NCI-H2107 (cell line): ENCODE measurements at regions not wholly inside any gene's neighbourhood (a gene's known extent, or its start where the extent isn't known, plus 50 kb on each side); places are given as distances from the start of the nearest gene placed in this dataset.
A peak's percentile ranks its signal among the peaks of the same experiment; 100 is the strongest.
"Not testable (repeated sequence)": the region's sequence is repeated elsewhere in the genome, so short reads cannot be mapped to it uniquely, and the experiment has no call there.

Experiments used
- DNase-seq: peaks from one replicate; lab custom pipeline; 2025; lab: John Stamatoyannopoulos, UW

DNA sequence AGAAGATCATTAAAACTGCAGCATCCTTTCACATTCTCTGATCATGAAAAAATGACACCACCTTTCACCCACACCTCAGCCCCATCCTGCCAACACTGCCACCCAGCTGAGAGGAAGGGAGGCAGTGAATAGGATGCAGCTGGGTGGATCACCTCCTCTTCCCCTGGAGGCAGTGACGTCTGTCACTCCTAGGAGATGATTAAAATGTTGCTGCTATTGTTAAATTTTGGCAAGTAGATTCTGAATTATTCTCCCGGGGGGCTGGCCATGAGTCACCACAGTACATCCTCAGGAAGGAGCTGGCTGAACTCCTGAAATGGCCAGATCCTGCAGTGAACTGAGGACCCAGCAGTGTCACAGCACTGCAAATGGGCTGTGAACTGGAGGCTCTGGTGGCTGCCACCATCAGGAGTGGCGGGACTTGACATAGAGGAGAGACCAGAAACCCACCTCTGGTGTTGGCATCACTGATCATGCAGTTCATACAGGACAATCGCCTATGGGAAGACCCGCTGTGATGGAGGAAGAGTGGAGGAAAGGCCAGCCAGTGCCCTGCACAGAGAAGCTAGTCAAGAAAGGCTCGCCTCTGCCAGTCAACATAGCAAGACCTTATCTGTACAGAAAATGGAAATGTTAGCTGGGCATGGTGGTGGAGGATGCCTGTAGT lies 199.1 kb downstream of the FAM43A start:
- no peak for DNase-seq

GRCh38 chr3:194885766-194886165 lies 200.1 kb downstream of the FAM43A start:
- DNase-seq, result no peak

DNA sequence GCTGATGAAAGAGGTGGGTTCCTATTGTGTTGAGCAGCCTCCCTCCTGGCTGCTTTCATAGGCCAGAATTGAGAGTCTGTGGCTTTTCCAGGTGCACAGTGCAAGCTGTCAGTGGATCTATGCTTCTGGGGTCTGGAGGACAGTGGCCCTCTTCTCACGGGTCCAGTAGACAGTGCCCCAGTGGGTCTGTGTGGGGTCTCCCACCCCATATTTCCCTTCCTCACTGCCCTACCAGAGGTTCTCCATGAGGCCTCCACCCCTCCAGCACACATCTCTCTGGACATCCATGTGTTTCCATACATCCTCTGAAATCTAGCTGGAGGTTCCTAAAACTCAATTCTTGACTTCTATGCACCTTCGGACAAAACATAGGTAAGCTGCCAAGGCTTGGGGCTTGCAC lies 201.2 kb downstream of the FAM43A start:
- DNase-seq, result no peak

- DNase-seq, result not testable (repeated sequence)
Observed at GRCh38 chr3:194888062-194888461, 202.4 kb downstream of the FAM43A start.

DNA sequence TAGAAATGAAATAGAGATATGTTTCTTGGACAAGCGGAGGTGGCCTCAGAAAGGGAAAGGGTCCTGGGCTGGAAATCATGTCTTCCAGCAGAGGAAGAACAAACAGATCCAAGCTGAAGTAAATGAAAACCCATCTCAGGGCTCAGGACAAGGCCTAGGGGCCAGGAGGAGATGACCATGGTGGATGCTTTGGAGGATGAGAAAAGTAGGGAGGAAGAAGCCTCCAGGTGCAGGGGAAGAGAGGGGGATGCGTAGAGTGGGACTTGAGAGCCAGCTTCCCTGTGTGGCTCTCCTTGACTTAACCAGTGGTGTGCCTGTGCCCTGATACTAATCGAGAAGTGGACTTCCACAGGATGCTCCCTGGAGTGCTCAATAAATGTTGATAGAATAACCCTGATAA lies 203.2 kb downstream of the FAM43A start:
- no peak for DNase-seq

GRCh38 chr3:194890091-194890490 lies 204.4 kb downstream of the FAM43A start:
- no peak for DNase-seq

GRCh38 chr3:194893121-194893987 lies 207.7 kb downstream of the FAM43A start:
- no peak for DNase-seq

DNA sequence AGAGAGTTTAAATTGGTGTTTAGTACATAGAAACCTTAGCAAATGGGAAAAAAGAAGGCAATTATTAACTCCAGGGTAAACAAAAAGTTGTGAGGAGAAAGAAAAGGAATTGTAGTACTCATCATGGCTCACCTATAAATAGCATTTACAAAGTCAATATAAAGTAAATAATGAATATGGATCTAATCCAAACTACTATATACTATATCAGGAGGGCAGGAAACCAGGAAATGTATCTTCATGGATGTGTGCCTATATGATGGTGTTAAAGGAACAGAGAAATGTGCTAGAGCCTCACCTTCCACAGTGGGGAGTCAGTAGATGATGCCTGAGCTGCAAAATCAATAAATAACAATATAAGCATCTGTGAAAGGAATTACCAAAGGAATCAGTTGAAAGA lies 208.9 kb downstream of the FAM43A start:
- DNase-seq, result no peak

- DNase-seq, result no peak
Observed at GRCh38 chr3:194900854-194901522, 215.3 kb downstream of the FAM43A start.

- not testable (repeated sequence) for DNase-seq
Observed at GRCh38 chr3:194903447-194903846, 217.8 kb downstream of the FAM43A start.

DNA sequence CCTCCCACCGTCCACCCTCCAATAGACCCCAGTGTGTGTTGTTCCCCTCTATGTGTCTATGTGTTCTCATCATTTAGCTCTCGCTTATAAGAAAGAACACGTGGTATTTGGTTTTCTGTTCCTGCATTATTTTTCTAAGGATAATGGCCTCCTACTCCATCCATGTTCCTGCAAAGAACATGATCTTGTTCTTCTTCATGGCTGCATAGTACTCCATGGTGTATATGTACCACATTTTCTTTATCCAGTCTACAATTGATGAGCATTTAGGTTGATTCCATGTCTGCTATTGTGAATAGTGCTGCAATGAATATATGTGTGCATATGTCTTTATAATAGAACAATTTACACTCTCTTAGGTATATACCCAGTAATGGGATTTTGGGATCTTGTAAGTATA lies 219.3 kb downstream of the FAM43A start:
- DNase-seq, result not testable (repeated sequence)

DNA sequence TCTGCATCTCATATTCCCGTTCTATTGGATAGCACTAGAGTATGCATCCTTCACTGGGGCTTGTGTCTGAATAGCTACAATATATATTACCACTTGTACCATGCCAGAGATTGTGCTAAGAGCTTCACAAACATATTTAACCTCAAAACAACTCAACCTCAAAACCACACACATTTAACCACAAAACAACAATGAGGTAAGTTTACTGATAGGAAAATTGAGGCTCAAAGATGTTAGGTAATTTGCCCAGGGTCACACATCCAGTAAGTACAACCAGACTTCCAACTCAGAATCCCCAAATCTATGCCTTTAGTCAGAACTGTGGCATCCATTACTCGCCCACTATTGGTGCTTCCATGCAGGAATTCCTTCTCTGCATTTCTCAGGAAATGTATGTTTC lies 220.0 kb downstream of the FAM43A start:
- peak; percentile 56 for DNase-seq

DNA sequence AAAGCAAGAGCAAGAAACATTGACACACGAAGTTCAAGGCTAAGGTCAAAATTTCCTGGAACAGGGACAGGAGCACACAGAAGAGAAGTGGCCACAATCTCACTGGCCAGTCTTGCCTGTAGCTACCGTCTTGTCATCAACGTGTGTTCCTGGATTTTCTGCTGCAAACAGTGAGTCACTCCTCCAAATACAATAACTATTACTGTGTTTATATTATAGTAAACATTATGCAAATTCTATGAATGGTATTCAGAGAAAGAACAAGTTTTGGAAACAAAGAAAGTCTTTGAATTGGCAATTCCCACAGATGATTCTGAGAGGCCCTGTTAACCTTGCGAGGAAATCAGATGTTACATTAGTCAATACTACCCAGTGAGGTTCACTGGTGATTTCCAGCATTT lies 220.5 kb downstream of the FAM43A start:
- DNase-seq, result no peak

DNA sequence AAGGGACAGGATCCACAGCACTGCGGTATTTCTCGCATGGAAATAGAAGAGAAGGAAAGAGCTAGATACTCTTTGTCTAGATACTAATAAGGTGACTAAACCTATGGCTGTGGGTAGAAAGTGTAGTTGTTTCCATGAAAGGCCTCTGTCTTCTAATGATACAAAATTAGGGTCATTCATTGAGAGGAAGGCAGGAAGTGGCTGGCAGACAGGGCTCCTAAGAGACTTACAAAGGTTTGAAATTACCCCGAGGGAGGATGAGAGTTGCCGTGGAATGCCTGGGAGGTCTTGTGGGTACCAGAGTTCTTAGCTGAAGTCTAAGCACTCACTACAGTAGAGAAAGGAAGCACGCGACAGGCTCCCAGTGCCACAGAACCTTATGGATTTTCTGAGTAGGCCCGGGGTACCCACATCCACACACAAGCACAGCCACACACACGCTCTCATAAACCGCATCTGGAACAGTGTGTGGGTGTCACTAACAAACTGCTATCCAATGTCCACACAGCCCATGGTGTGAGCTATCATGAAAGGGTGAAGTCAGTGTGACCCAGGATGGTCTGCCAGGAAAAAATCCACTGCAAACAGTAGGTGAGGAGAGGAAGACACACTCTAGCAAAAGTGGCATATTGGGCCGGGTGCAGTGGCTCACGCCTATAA lies 221.4 kb downstream of the FAM43A start:
- no peak for DNase-seq

DNA sequence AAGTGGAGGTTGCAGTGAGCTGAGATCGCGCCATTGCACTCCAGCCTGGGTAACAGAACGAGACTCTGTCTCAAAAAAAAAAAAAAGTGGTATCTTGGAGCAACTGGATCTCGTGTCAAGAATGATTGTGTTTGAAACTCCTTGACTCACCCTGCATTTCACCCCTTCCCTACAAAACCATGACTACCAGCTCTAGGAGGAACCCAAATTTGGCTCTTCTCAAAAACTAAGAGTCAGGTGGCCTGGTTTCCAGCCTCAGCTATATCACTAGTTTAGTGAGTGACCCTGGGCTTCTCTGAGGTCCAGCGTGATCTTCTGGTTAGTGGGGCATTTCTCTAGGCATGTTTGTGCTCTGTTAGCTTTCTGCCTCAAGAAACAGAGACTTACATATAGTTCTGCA lies 222.1 kb downstream of the FAM43A start:
- no peak for DNase-seq

- no peak for DNase-seq
Observed at GRCh38 chr3:194908496-194908895, 222.8 kb downstream of the FAM43A start.

DNA sequence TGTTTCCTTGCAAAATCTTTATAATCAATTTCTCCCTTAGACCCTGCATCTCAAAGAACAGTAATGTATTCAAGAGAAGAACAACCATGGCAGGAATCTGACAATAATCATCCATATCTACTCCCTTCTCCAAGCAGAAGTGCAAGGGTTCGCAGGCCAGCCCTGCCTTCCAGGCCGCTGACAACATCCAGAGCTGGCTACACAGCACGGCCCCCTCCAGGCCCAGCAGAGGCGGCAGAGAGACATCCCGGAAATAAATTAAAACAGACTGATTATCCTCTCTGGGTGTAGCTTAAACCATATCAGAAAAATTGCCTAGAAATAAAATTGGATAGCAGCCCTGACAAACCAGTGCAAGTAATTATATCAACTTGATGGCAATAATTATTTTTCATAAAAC lies 223.3 kb downstream of the FAM43A start:
- DNase-seq, result no peak

DNA sequence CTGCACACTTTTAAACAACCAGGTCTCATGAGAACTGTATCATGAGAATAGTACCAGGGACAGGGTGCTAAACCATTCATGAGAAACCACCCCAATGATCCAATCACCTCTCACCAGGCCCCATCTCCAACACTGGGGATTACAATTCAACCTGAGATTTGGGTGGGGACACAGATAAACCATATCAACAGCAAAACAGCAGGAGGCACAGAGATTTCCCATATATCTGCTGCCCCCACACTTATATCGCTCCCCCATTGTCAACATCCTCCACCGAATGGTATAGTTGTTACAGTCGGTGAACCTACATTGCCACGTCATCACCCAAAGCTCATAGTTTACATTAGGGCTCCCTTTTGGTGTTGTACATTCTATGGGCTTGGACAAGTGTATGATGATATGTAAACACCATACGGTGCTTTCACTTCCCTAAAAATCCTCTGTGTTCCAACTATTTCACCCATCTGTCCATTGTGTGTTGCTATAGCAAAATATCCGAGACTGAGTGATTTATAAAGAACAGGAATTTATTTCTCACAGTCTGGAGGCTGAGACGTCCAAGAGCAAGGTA lies 224.8 kb downstream of the FAM43A start:
- no peak for DNase-seq

- no peak for DNase-seq
Observed at GRCh38 chr3:194913316-194913715, 227.6 kb downstream of the FAM43A start.

- DNase-seq, result not testable (repeated sequence)
Observed at GRCh38 chr3:194924889-194925288, 239.2 kb downstream of the FAM43A start.

DNA sequence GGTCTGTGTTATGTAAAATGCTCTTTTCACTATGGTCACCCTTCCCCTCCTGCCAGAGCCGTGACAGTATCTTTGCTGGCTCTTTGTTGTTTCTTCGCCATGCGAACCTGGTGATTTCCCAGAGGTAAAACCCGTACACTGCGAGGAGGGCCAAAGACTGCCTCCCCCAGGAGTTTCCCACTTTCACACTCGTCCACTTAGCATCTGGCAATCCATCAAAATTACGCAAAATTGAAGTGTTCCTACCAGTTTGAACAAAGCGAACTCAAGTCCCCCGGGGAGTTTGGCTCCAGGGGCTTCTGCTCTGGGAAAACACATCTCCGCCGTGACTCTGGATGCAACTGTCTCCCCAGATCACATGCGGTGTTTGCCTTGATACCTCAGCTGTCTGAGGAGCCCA lies 239.9 kb downstream of the FAM43A start:
- DNase-seq, result no peak

DNA sequence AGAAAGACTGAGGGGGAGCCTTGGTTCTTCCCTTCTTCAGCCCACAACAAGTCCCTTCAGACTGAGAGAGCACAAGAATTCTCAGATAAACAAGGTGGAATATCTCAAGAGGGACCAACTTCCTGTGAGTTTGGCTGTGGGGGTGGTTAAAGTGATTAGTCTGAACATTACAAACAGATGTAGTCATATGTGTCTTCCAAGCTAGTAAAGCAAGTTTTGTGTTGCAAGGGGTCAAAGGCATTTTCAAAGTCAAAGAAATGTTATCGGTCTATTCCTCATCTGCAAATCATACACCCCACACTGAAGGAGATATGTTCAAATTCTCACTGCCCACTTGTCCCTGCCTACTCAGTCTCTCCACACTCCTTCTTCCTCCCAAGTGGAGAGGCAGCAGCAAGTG lies 242.5 kb downstream of the FAM43A start:
- no peak for DNase-seq
